ENCODE measurements at regions not wholly inside any gene's neighbourhood (a gene's known extent, or its start where the extent isn't known, plus 50 kb on each side); places are given as distances from the start of the nearest gene placed in this dataset.

GRCh38 chr3:117865338-117865737 is 1155.8 kb downstream of the TUSC7 start:
- no peak for TF ChIP-seq CTCF (IDR thresholded peaks at IDR 0.05)
- no peak for TF ChIP-seq POLR2A (IDR thresholded peaks at IDR 0.05)

All from adrenal gland (tissue), 5 donors.